ENCODE measurements at regions not wholly inside any gene's neighbourhood (a gene's known extent, or its start where the extent isn't known, plus 50 kb on each side); places are given as distances from the start of the nearest gene placed in this dataset.

DNA sequence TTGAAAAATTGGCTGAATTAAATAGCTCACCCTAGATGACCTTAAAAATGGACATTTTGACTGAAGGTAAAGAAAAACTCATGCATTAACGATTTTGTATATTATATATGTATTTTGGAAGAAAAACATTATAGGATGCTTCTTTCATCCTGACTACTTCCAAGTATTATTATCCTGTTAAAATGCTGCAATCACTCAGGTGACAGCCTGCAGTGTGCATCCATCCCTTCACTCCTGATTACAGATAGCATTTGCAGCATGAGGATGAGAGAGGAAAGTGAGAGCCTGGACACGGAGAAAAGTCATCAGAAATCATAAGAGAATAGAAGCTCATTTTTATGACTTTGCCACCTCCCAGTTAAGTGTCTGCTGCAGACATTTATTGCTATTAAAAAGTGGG is 1055.6 kb downstream of the PCDH17 start:
- Histone ChIP-seq H3K9me3 (ENCODE audit: control insufficient read depth, low read depth, low read length) (no peaks in the 10 kb centered on the region), H3K79me2 (ENCODE audit: insufficient read depth, low read length) (no peaks in the 10 kb centered on the region), H4K5ac (ENCODE audit: insufficient read length, low read depth, low read length) (no peak overlapping the region), H2BK15ac (ENCODE audit: low read depth, low read length) (no peak overlapping the region), H3K27ac (ENCODE audit: insufficient read length, low read depth, low read length) (no peak overlapping the region), H3K14ac (ENCODE audit: insufficient read depth, low read length) (no peak overlapping the region), H2BK5ac (ENCODE audit: insufficient read length, low read length) (no peak overlapping the region), H2BK12ac (ENCODE audit: insufficient read length, low read depth, low read length) (no peak overlapping the region), H4K20me1 (ENCODE audit: control insufficient read depth, insufficient read depth, insufficient read length) (no peaks in the 10 kb centered on the region), H4K91ac (ENCODE audit: insufficient read length, low read depth, low read length) (no peak overlapping the region), H2BK120ac (ENCODE audit: low read depth, low read length, poor library complexity, severe bottlenecking) (no peak overlapping the region), H2AFZ (ENCODE audit: low read length) (no peak overlapping the region), H3K27me3 (ENCODE audit: insufficient read depth, low read length) (no peaks in the 10 kb centered on the region), H2BK20ac (ENCODE audit: low read depth, low read length, poor library complexity, severe bottlenecking) (no peak overlapping the region), H3K18ac (ENCODE audit: insufficient read length, low read depth, low read length) (no peak overlapping the region), H3K23me2 (ENCODE audit: insufficient read length, low read depth, low read length, poor library complexity, severe bottlenecking) (no peaks in the 10 kb centered on the region), H3K79me1 (ENCODE audit: insufficient read depth, low read depth, low read length, poor library complexity, severe bottlenecking) (no peaks in the 10 kb centered on the region), H4K8ac (replicated peaks; ENCODE audit: insufficient read length, low read depth, low read length) (no peak overlapping the region), H3K9ac (ENCODE audit: extremely low read depth, insufficient read length, low read length) (no peak overlapping the region), H3K4me1 (ENCODE audit: insufficient read depth, low read length) (no peaks in the 10 kb centered on the region), H3K56ac (ENCODE audit: insufficient read length, low read depth, low read length) (no peak overlapping the region), H3K4me2 (ENCODE audit: insufficient read depth, insufficient read length, low read length) (no peak overlapping the region), H3K23ac (ENCODE audit: insufficient read length, low read depth, low read length) (no peak overlapping the region), H3K4ac (ENCODE audit: low read depth, low read length) (no peak overlapping the region), H2AK5ac (ENCODE audit: insufficient read length, low read length) (no peak overlapping the region), H3T11ph (ENCODE audit: low read length) (no peak overlapping the region)
- TF ChIP-seq CTCF (conservative IDR thresholded peaks at IDR 0.05): no peak
- Mint-ChIP-seq H3K4me3 (no peak overlapping the region), H3K4me1 (peaks cover 2 to 7% of the 10 kb centered on the region in 2 experiments; a peak in 2 of 4 replicates), H3K27me3 (ENCODE audit: low read depth) (peaks cover 3% of the 10 kb centered on the region), H3K36me3 (ENCODE audit: insufficient read depth in 1 of 3, low read depth in 3 of 3) (peaks cover 8 to 12% (median 10%) of the 10 kb centered on the region in 3 experiments), H3K9me3 (peaks cover 6 to 11% of the 10 kb centered on the region in 2 experiments), H3K27ac (no peak overlapping the region)
- no CpG with 5 or more reads among the region's 2 CpGs for WGBS (ENCODE audit: extremely low coverage, insufficient read length, low lambda C conversion rate)
- no peak for DNase-seq
